Skin of body (tissue), 1 donor: ENCODE measurements at regions not wholly inside any gene's neighbourhood (a gene's known extent, or its start where the extent isn't known, plus 50 kb on each side); places are given as distances from the start of the nearest gene placed in this dataset.
"Not testable (repeated sequence)": the region's sequence is repeated elsewhere in the genome, so short reads cannot be mapped to it uniquely, and the experiment has no call there.

Source experiments
- DNase-seq: peaks from one replicate; lab custom pipeline; 2025; lab: John Stamatoyannopoulos, UW

GRCh38 chr2:4244422-4244821, 541.0 kb downstream of the DCDC2C start:
- not testable (repeated sequence) for DNase-seq

- DNase-seq, result no peak
Measured at GRCh38 chr2:4246364-4247131, 543.2 kb downstream of the DCDC2C start.

GRCh38 chr2:4247791-4248190, 544.4 kb downstream of the DCDC2C start:
- no peak for DNase-seq

- DNase-seq, result no peak
Measured at GRCh38 chr2:4255491-4255890, 552.1 kb downstream of the DCDC2C start.

GRCh38 chr2:4256351-4256750, 553.0 kb downstream of the DCDC2C start:
- no peak for DNase-seq

- no peak for DNase-seq
Measured at GRCh38 chr2:4258563-4258962, 555.2 kb downstream of the DCDC2C start.

- no peak for DNase-seq
Measured at GRCh38 chr2:4265936-4266335, 562.6 kb downstream of the DCDC2C start.

GRCh38 chr2:4269885-4270284, 566.5 kb downstream of the DCDC2C start:
- no peak for DNase-seq

GRCh38 chr2:4272261-4272858, 569.0 kb downstream of the DCDC2C start:
- DNase-seq, result no peak

GRCh38 chr2:4278392-4278791, 575.0 kb downstream of the DCDC2C start:
- no peak for DNase-seq

- DNase-seq, result no peak
Measured at GRCh38 chr2:4279431-4279830, 576.1 kb downstream of the DCDC2C start.

GRCh38 chr2:4291430-4291829, 588.1 kb downstream of the DCDC2C start:
- DNase-seq, result no peak

- no peak for DNase-seq
Measured at GRCh38 chr2:4295680-4296079, 592.3 kb downstream of the DCDC2C start.

GRCh38 chr2:4300616-4301015, 597.2 kb downstream of the DCDC2C start:
- no peak for DNase-seq

- DNase-seq, result no peak
Measured at GRCh38 chr2:4324531-4324930, 621.2 kb downstream of the DCDC2C start.

- DNase-seq, result no peak
Measured at GRCh38 chr2:4336864-4337263, 633.5 kb downstream of the DCDC2C start.

GRCh38 chr2:4338345-4338744, 635.0 kb downstream of the DCDC2C start:
- no peak for DNase-seq

- no peak for DNase-seq
Measured at GRCh38 chr2:4340536-4340935, 637.2 kb downstream of the DCDC2C start.

- DNase-seq, result no peak
Measured at GRCh38 chr2:4346628-4347027, 643.3 kb downstream of the DCDC2C start.

- DNase-seq, result no peak
Measured at GRCh38 chr2:4353668-4354067, 650.3 kb downstream of the DCDC2C start.

GRCh38 chr2:4354164-4354563, 650.8 kb downstream of the DCDC2C start:
- no peak for DNase-seq

- DNase-seq, result no peak
Measured at GRCh38 chr2:4354678-4355077, 651.3 kb downstream of the DCDC2C start.

GRCh38 chr2:4356109-4356508, 652.7 kb downstream of the DCDC2C start:
- DNase-seq, result peak; percentile 6
